ENCODE measurements at regions not wholly inside any gene's neighbourhood (a gene's known extent, or its start where the extent isn't known, plus 50 kb on each side); places are given as distances from the start of the nearest gene placed in this dataset.

DNA sequence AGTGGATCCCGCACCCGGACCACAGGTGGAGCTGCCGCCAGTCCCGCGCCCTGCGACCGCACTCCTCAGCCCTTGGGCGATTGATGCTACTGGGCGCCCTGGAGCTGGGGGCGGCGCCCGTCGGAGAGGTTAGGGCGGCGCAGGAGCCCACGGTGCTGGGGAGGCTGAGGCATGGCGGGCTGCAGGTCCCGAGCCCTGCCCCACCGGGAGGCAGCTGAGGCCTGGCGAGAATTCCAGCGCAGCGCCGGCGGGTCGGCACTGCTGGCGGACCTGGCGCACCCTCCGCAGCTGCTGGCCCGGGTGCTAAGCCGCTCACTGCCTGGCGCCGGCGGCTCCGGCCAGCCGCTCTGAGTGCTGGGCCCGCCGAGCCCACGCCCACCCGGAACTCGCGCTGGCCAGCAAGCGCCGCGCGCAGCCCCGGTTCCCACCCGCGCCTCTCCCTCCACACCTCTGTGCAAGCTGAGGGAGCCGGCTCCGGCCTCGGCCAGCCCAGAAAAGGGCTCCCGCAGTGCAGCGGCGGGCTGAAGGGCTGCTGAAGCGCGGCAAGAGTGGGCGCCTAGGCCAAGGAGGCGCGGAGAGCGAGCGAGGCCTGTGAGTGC lies 1256.5 kb downstream of the STIM2 start:
- TF ChIP-seq POLR2A (IDR thresholded peaks at IDR 0.05; ENCODE audit: low read depth, low read length) (no peak), POLR2AphosphoS5 (IDR thresholded peaks at IDR 0.05; ENCODE audit: low read depth, low read length) (no peak), TAF1 (IDR thresholded peaks at IDR 0.05; ENCODE audit: borderline replicate concordance, low read depth, low read length) (no peak)
